CD14-positive monocyte (primary cell): ENCODE measurements at regions not wholly inside any gene's neighbourhood (a gene's known extent, or its start where the extent isn't known, plus 50 kb on each side); places are given as distances from the start of the nearest gene placed in this dataset.

Experiments
- DNase-seq, 3 donors: peaks; one replicate each; pipeline ENCODE4 v3.0.0-alpha.2; 2011 to 2022
- H2AFZ ChIP-seq: 2 replicates; pipeline ENCODE4 v1.6.0; 2012; ENCODE audit warnings: mild to moderate bottlenecking, low read depth, low read length, inconsistent platforms; ENCODE audit not compliant: insufficient read depth, poor library complexity, severe bottlenecking
- H3K27ac ChIP-seq, 2 donors: 1 replicate in 1 of 2; 2 replicates in 1 of 2; pipeline ENCODE4 v1.5.1; 2012 to 2013; ENCODE audit warnings: low read length in 2 of 2, control low read depth in 1 of 2, inconsistent platforms in 1 of 2, low read depth in 1 of 2, mild to moderate bottlenecking in 1 of 2
- H3K27me3 ChIP-seq, 2 donors: one replicate each; pipeline versions ENCODE4 v1.6.0 to v1.6.1; 2011 to 2013; ENCODE audit warnings: low read length in 2 of 2; ENCODE audit not compliant: control insufficient read depth in 2 of 2, insufficient read depth in 2 of 2
- H3K36me3 ChIP-seq, 2 donors: replicated peaks in 1 of 2; 1 replicate in 1 of 2; 2 replicates in 1 of 2; pipeline versions ENCODE4 v1.5.1 to v1.6.1; 2012 to 2013; ENCODE audit warnings: low read length in 2 of 2, control low read depth in 1 of 2, inconsistent platforms in 1 of 2, mild to moderate bottlenecking in 1 of 2; ENCODE audit not compliant: insufficient read depth in 2 of 2, control insufficient read depth in 1 of 2
- H3K4me1 ChIP-seq, 2 donors: 1 replicate in 1 of 2; 2 replicates in 1 of 2; pipeline versions ENCODE4 v1.5.1 to v1.6.1; 2012 to 2013; ENCODE audit warnings: low read length in 2 of 2, control low read depth in 1 of 2, inconsistent platforms in 1 of 2, mild to moderate bottlenecking in 1 of 2, moderate library complexity in 1 of 2; ENCODE audit not compliant: insufficient read depth in 2 of 2, control insufficient read depth in 1 of 2
- H3K4me2 ChIP-seq: replicated peaks from 2 replicates; pipeline ENCODE3; 2012; ENCODE audit warnings: low read length, moderate library complexity, mild to moderate bottlenecking; ENCODE audit not compliant: poor library complexity, severe bottlenecking; ENCODE audit errors: extremely low read depth
- H3K4me3 ChIP-seq, 3 experiments: fragments of 200-600 bp in 1 of 3; sonication (generic) in 1 of 3; replicated peaks in 1 of 3; 1 replicate in 2 of 3; 2 replicates in 1 of 3; pipeline ENCODE4 v1.5.1; 2011 to 2013; ENCODE audit warnings: low read length in 3 of 3, mild to moderate bottlenecking in 3 of 3, control low read depth in 2 of 3, low read depth in 2 of 3, inconsistent platforms in 1 of 3, moderate library complexity in 1 of 3
- H3K79me2 ChIP-seq: 2 replicates; pipeline ENCODE4 v1.6.0; 2012; ENCODE audit warnings: mild to moderate bottlenecking, control low read depth, inconsistent platforms, low read length, moderate library complexity; ENCODE audit not compliant: insufficient read depth
- H3K9ac ChIP-seq: 2 replicates; pipeline ENCODE4 v1.6.0; 2017; ENCODE audit warnings: low read length, mild to moderate bottlenecking; ENCODE audit not compliant: insufficient read depth, poor library complexity, severe bottlenecking
- H3K9me3 ChIP-seq, 2 donors: replicated peaks in 1 of 2; 1 replicate in 1 of 2; 2 replicates in 1 of 2; pipeline versions ENCODE4 v1.5.1 to v1.6.1; 2012 to 2013; ENCODE audit warnings: low read length in 2 of 2, control low read depth in 1 of 2; ENCODE audit not compliant: control insufficient read depth in 1 of 2, insufficient read depth in 1 of 2
- H4K20me1 ChIP-seq: 2 replicates; pipeline ENCODE4 v1.6.0; 2012; ENCODE audit warnings: mild to moderate bottlenecking, low read length, control low read depth, moderate library complexity; ENCODE audit not compliant: insufficient read depth
- H3K27ac Mint-ChIP-seq, 7 donors: one replicate each; pipeline ENCODE4 v1.8.0; 2020; ENCODE audit warnings: mild to moderate bottlenecking in 7 of 7, mixed read lengths in 7 of 7, moderate library complexity in 6 of 7, inconsistent platforms in 2 of 7
- H3K27me3 Mint-ChIP-seq, 3 donors: one replicate each; pipeline ENCODE4 v1.8.0; 2021 to 2022; ENCODE audit warnings: low read depth in 3 of 3, mild to moderate bottlenecking in 3 of 3, mixed read lengths in 3 of 3, moderate library complexity in 3 of 3, inconsistent platforms in 1 of 3
- H3K36me3 Mint-ChIP-seq, 2 donors: one replicate each; pipeline ENCODE4 v1.8.0; 2020; ENCODE audit warnings: mixed read lengths in 2 of 2, inconsistent platforms in 1 of 2, mild to moderate bottlenecking in 1 of 2
- H3K4me1 Mint-ChIP-seq: one replicate; pipeline ENCODE4 v1.8.0; 2020; ENCODE audit warnings: mild to moderate bottlenecking, mixed read lengths
- H3K4me3 Mint-ChIP-seq, 2 donors: one replicate each; pipeline ENCODE4 v1.8.0; 2020; ENCODE audit warnings: mild to moderate bottlenecking in 2 of 2, mixed read lengths in 2 of 2, moderate library complexity in 1 of 2
- H3K9me3 Mint-ChIP-seq, 7 donors: one replicate each; pipeline ENCODE4 v1.8.0; 2020 to 2022; ENCODE audit warnings: mixed read lengths in 7 of 7, mild to moderate bottlenecking in 6 of 7, moderate library complexity in 6 of 7, inconsistent platforms in 2 of 7
- CTCF ChIP-seq: fragments of 200-600 bp; IDR thresholded peaks from one replicate; pipeline ENCODE4 v1.8.0; 2022; ENCODE audit warnings: antibody characterized with exemption, mild to moderate bottlenecking
- WGBS: methylation state at CpG from one replicate; pipeline ENCODE4 v1.1.5; 2013; ENCODE audit warnings: missing lambda C conversion rate; ENCODE audit not compliant: insufficient coverage; 5-methylcytosine and 5-hydroxymethylcytosine counted together
- intact Hi-C, 2 donors: fragments of 100-400 bp; cut with micrococcal nuclease; formaldehyde crosslinking; loops; one replicate each; pipeline versions ENCODE4 v1.15.0 to v1.15.1; 2023

DNA sequence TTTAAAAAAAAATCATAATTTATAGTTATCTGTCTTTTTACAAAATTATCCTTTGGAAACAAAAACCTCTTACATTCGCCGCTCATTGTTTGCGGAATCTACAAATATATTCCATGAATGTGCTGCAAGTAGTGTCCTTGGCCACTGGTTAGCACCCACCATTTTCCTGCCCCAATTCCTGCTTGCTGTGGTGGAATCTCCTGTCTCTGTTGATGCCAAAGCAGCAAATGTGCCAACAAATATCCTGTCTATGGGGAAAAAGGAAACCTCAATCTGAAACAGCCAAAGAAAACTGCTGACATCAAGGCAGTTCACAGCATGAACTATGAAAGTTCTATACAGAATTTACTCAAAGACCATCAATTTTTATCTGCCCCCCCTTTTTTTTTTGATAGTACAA is 603.6 kb downstream of the COL12A1 start:
- Histone ChIP-seq H4K20me1 (no peaks in the 10 kb centered on the region), H3K4me1 (peaks cover 16 to 17% of the 10 kb centered on the region in 2 donors), H3K27ac (no peak overlapping the region), H3K4me3 (no peak overlapping the region), H3K27me3 (no peaks in the 10 kb centered on the region), H3K9ac (no peak overlapping the region), H3K79me2 (no peaks in the 10 kb centered on the region), H2AFZ (no peak overlapping the region), H3K36me3 (no peaks in the 10 kb centered on the region), H3K9me3 (no peaks in the 10 kb centered on the region), H3K4me2 (no peak overlapping the region)
- no peaks in the 10 kb centered on the region for H3K27me3 Mint-ChIP-seq
- no peak overlapping the region for H3K4me3 Mint-ChIP-seq
- 100% methylated on average over 3 of the region's 3 CpGs for WGBS
- no peaks in the 10 kb centered on the region for H3K9me3 Mint-ChIP-seq
- peaks cover 17% of the 10 kb centered on the region for H3K4me1 Mint-ChIP-seq
- H3K36me3 Mint-ChIP-seq: no peaks in the 10 kb centered on the region
- H3K27ac Mint-ChIP-seq: no peak overlapping the region
- intact Hi-C loops: no loop called here
- no peak for TF ChIP-seq CTCF
- DNase-seq: no peak

DNA sequence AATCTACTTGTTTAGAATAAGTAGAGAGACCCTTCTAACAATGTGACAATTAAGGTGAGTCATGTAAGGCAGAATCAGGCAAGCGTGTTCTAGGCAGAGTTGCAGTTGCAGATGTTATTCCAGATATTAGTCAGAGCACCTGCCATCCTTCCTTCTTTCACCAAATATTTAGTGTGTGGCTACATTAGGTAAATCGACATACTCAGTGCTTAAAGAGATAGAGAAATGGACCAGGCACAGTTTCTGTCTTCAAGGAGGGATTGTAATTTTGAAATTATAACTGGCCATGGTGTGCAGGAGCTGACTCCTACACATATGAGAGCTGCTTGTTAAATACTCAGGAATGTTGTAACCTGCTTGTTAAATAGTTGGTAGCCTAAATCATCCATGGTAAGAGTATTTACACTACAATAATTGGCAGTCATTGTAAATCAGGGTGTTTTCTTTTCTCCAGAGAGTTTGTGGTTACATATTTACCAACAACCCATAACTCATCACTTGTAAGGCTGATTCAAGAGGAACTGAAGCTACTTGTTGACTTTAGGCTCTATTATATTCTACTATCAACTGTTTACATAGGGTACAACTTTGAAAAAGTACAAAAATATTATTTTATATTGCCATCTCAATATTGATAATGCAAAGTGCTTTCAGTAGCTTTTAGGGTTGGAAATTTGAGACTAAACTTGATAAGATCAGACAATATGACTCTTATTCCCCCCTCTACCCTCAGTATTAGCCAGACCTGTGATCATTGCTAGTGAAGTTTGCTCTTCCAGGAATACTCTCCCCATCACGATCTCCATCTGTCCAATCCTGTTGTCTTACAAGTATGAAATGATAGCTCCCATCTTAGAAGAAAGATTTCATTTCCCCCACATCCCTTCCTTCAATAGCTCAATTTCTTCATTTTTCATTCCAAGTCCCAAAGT is 607.1 kb downstream of the COL12A1 start:
- H3K4me3 ChIP-seq: no peak overlapping the region
- no peak overlapping the region for H3K27ac ChIP-seq
- H3K9ac ChIP-seq: no peak overlapping the region
- Mint-ChIP-seq H3K27ac (no peak overlapping the region), H3K4me1 (no peaks in the 10 kb centered on the region), H3K27me3 (no peaks in the 10 kb centered on the region), H3K36me3 (no peaks in the 10 kb centered on the region), H3K4me3 (no peak overlapping the region), H3K9me3 (no peaks in the 10 kb centered on the region)
- WGBS: no CpG with 5 or more reads among the region's 3 CpGs
- H3K4me1 ChIP-seq: no peaks in the 10 kb centered on the region
- no peak overlapping the region for H3K4me2 ChIP-seq
- no peak for DNase-seq
- no peaks in the 10 kb centered on the region for H3K9me3 ChIP-seq
- no peaks in the 10 kb centered on the region for H4K20me1 ChIP-seq
- H3K79me2 ChIP-seq: no peaks in the 10 kb centered on the region
- H3K27me3 ChIP-seq: no peaks in the 10 kb centered on the region
- H2AFZ ChIP-seq: no peak overlapping the region
- no peak for TF ChIP-seq CTCF
- no peaks in the 10 kb centered on the region for H3K36me3 ChIP-seq
- intact Hi-C loops: no loop called here
